CD4-positive, alpha-beta T cell treated with Interleukin-4 for 4 hours (primary cell): ENCODE measurements at regions not wholly inside any gene's neighbourhood (a gene's known extent, or its start where the extent isn't known, plus 50 kb on each side); places are given as distances from the start of the nearest gene placed in this dataset.
"Not testable (repeated sequence)": the region's sequence is repeated elsewhere in the genome, so short reads cannot be mapped to it uniquely, and the experiment has no call there.

Source experiments
- DNase-seq: peaks from one replicate; pipeline ENCODE4 v3.0.0-alpha.2; 2020

DNA sequence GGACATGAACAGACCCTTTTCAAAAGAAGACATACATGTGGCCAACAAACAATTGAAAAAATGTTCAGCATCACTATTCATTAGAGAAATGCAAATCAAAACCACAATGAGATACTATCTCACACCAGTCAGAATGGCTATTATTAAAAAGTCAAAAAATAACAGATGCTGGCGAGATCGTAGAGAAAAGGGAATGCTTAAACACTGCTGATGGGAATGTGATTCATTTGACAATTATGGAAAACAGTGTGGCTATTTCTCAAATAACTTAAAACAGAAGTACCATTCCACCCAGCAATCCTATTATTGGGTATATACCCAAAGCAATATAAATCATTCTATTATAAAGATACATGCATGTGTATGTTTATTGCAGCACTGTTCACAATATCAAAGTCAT is 281.8 kb upstream of the CDH5 start:
- not testable (repeated sequence) for DNase-seq

DNA sequence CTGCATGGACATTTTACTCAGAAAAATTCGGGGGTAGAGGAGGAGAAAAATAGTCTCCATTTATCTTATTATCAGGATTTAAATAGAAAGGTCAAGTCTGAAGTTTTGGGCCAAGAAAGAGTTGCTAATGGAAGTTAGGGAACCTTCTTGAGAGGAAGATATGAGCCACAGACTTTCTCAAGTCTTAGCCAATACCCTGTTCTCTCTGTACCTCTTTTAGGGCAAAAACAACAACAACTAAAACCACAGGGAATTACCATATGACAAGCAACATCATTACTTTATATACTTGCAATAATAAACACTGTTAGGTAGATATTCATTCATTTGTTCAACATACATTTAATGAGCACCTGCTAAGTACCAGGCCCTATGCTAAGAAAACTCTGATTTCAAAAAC is 282.2 kb upstream of the CDH5 start:
- no peak for DNase-seq

DNA sequence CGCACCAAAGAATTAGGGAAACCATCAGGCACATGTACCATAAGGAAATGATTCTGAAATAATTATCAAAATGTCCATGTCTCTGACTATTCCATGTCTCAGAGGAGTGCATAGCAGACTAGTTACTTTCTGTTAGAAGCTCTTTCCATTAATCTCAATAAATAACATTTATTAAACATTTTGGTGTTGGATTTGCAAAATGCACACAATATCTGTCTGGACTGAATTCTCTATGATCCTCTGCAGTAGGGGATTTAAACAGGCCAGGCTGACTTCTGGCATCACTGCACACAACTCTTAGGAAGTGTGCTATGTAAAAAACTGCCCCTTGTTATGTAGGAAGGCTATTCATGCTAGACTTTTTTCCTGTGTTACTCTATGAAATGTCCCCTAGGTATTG is 283.3 kb upstream of the CDH5 start:
- DNase-seq, result no peak

DNA sequence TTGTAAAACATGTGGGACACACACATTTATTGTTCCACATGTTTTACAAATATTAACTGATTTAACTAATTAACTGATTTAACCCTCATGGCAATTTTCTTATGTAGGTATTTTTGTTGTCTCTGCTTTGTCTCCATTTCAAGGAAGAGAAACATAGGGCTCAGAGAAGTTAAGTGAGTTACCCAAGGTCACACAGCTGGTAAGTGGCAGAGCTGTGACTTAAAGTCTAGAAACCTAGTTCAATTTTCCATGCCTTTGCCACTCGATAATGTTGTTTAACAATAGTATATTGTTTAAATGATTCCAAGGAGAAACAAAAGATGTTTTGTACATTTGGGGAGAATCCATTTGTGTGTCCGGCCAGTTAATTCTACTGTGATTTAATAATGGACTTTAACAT is 284.1 kb upstream of the CDH5 start:
- DNase-seq, result no peak

DNA sequence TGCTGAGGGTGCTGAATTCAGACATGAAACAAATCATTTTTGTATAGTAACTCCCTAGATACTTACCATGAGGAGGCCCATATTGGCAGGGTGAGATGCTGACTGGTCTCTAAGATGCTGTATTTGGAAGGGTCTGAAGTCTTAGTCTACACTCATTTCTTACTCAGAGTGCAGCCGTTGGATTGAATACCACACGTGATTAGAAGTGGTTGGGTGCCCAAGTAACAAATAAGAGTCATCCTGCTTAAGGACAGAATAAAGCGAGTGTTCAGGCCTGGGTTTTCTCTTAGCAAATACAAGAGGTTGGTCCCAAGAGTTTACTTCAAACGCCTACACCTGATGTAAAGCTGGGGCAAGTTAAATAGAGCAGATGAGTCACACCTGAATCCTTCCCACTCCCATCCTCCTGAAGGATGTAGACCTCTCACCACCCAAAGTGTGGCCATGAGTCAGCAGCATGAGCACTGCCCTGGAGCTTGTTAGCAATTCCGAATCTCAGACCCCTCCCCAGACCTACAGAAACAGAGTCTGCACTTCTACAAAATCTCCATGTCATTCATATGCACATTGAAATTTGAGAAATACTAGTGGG is 284.6 kb upstream of the CDH5 start:
- no peak for DNase-seq

DNA sequence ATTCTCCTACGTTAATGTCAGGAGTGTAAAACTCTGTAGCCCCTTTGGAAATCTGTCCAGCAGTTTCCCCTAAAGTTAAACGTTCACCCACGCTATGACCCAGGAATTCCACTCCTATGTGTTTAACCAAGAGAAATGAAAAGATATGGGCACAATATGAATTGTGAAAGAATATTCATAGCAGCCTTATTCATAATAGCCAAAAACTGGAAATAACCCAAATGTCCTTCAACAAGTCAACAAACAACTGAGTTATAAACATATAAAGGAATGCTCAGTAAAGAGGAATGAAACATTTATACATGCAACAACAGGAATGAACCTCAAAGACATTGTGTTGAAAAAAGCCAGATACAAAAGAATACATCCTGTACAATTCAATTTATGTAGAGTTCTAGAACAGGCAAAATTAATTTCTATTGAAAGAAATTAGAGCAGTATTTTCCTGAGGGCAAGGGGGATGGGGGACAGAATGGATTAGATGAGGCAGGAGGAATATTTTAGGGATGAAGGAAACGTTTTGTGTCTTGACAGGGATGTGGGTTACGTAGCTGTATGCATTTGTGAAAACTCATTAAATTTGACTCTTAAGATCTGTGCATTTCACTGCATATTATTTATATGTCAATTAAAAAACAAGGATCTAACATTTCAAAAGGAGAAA is 286.7 kb upstream of the CDH5 start:
- DNase-seq, result no peak

DNA sequence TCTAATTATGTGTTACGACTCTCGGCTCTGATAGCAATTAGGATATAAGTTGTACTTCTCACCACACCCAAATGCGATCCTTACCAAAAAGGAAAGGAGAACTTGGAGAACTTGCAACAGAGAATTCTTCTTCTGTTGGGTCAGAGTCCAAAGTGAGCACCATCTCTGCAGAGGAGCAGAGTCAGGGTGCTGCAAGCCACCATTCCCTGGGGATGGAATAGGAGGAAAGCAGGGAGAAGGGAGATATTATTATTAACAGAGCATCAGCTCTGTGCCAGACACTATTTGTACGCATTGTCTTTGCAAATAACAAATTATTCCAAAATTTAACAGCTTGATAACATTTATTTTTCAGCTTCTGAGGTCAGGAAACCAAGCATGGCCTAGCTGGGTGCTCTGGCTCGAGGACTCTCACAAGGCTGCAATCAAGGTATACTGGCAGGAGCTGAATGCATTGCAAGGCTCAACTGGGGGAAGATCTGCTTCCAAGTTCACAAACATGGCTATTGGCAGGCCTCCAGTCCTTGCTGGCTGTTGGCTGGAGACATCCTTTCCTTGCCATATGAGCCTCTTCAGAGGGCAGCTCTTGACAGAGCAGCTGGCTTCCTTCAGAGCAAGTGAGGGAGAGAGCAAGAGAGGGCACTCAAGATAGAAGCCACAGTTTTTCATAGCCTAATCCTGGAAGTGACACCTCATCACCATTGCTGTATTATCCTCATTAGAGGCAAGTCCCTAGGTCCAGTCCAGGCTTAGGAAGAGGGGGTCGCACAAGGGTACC is 296.2 kb upstream of the CDH5 start:
- DNase-seq, result no peak

DNA sequence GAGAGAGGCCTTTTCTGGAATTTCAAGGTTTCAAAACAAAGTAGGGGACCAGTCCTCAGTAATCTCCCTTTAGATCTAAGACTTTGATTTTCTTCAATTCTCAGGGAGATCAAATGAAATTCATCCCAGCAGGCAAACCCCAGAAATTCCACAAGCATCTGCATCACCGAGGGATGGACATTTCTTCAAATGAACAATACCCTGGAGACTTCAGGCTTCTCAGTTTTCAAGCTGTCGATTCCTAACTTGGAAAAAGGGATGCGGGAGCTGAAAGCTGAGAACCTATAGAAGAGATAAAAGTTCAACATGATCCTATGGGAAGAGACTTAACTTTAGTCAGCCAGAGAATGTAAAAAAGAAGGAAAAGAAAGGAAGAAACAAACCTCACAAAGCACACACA is 296.9 kb upstream of the CDH5 start:
- DNase-seq, result no peak

DNA sequence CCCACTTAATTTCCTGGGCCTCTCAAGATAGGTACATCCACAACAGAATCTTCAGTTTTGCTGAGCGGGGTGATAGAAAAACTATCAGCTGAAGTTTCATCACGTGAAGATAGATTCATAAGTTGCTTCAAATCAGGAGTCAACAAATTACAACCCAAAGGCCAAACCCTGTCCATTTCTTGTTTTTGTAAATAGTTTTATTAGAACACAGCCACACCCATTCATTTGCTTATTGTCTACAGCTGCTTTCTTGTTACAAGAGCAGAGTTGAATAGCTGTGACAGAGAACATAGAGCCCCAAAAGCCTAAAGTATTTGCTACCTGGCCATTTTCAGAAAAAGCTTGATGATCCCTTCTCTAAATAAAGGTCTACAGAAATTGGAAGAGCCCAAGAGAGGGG is 300.1 kb upstream of the CDH5 start:
- no peak for DNase-seq

DNA sequence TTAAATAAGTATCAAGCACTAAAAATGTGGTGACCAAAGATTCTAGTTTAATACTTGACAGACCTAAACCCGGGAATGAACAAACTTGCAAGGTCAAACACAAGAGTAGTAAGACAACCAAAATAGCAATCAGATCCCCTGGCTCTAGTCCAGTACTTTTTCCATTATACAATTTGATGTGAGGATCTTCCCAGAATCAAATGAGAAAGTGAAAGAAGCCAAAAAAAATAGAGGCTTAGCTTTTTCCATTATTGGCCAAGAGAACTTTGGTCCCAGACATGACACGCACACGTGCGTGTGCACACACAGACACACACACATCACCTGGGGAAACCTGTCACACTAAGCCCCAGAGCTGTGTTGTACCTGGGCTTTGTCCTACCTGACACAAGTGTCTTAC is 300.6 kb upstream of the CDH5 start:
- no peak for DNase-seq

DNA sequence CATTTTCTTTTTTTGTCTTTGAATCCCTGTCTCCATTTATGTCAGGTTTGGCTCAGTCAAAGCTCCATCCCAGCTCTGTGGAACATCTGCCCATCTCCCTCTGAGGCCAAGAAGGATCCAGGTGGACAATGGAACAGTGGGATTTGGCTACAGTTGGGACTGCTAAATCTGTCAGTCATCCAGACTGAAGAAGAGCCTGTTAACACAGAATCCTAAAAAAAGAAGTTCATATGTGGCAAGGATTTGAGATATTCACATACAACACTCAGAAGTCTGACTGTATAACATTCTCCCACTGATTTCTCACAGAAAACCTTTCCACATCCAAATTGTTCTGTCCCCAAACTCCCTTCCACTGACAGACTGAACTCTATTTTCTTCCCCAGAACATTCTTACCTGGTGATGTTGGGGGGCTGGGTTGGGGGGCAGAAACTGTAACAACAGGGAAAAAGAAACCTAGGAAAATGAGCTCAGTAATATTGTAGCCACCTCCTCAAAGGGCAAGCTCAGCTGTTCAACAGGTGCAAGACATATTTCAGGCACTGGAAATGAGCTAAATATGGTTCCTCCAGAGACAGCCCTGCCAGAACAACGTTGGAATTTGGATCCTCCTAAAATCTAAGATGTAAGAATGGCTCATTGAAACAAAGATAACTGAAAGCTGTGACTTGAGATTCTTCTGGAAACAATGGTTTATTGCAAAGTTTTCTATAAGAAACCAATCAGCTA is 301.5 kb upstream of the CDH5 start:
- DNase-seq, result no peak

DNA sequence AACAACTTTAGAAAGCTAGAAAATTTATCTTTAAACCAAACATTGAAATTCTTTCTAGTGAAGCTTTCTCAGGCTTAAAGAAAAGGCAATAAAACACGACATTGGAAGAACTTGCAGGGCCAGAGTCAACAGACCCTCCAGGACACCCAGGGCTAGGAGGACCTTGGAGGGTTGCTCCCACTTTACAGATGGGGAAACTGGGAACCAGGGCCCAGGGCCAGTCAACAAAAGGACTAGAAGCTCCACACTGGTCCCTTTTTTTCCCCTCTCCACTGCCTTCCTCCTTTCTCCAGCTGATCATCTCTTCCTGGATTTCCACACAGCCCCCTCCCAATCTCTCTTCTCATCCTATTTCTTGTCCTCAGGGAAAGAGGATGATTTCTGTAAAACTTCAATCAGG is 307.7 kb upstream of the CDH5 start:
- DNase-seq, result no peak

DNA sequence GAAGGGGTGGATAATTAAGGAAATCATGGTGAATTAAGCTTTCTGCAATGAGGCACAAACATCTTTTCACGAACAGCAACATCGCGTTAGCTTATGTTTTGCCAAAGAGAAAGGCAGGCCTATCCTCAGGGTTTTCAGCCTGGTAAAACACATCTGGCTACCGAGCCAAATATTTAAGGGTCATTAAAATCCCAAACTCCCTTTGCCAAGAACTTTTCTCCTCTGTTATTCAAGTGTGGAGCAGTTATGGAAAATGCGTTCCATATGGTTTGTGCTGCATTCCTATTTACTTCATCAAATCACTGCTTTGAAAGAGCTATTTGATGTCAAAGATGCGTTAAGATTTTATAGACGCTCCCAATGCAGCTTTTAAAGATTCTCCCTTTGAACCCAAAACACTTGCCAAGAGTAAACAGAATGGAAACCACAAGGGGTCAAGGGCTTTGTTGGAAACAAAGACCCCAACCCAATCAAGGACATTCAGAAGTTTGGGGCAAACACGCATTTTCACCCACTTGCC is 308.3 kb upstream of the CDH5 start:
- DNase-seq, result no peak

DNA sequence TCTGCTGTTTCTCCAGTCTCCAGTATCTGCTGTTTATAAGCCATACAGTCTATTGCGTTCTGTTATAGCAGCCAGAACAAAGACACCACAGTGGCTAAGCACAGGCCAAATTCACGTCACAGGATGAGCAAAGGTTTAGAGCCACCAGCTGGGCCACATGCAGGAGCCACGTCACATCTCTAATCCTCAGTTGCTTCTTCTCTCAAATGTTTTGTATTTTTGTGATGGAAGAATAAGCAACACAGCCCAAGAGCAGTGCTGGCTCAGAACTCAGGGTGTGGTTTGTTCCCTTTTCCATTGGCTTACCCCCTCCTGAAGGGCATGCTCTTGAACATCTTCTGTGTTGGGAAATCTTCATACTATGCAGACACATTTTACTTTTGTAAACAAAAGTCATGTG is 309.4 kb upstream of the CDH5 start:
- no peak for DNase-seq

DNA sequence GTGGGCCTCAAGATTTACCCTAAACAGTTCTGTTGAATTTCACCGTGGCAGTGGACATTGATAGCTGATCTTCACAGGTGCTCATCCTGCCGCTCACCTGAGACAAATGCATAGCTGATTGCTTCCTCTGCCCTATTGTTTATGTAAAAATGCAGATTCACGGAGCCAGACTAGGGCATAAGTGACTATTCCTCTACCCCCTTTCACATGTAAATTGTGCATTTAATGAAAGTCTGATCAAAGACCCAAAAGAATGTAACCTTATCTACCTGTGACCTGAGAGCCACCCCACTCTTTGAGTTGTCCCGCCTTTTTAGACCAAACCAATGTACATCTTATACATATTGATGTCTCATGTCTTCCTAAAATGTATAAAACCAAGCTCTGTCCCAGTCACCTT is 312.4 kb upstream of the CDH5 start:
- no peak for DNase-seq

DNA sequence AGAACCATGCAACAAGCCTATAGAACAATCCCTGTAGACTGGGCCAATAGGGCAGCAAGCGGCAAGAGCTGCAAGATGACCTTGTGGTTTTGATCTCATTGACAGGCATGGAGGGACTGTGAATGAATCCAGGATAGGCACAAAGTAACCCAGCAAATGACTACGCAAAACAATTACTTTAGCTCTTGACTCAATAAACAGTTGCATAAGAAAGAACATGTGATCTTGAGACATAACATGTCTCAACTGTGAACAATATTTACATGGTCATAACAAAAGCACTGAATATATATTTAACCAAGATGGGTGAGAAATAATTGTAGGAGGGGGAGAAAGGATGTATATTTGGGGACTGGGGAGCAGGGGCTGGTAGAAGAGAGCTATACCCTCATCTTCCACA is 313.7 kb upstream of the CDH5 start:
- DNase-seq, result no peak

DNA sequence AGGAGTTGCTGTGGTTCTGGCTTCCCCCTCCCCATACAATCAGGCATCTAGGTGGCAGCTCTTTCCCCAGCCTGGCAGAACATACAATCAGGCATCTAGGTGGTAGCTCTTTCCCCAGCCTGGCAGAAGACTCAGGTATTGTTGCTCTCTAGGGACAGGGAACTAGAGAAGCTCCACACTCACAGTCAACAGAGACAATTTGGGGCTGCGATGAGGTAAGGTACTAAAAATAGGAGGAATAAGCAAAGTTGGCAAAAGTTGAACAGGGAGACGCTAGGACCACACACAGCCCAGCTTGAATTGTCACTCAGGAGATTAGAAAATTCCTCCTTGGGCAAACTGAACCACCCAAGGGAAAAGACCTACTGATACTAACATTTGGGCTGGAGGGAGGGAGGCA is 315.5 kb upstream of the CDH5 start:
- no peak for DNase-seq

DNA sequence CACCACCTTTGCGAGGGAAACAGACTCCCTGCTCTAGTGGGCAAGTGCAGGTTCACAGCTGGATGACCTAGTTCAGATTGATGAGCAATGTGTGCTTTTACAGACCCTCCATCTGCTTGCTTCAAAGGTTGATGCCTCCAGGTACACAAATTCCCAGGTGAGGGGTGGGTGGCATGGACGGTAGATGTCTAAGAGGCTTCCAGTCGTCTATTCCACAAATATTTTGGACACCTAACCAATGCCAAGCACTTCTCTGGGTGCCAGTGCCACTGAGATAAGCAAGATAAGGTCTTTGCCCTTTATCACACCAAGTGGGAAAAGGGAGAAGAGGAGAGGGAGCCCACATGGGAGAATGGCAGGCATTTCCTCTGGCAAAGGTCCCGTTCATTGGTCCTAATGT is 316.6 kb upstream of the CDH5 start:
- no peak for DNase-seq

DNA sequence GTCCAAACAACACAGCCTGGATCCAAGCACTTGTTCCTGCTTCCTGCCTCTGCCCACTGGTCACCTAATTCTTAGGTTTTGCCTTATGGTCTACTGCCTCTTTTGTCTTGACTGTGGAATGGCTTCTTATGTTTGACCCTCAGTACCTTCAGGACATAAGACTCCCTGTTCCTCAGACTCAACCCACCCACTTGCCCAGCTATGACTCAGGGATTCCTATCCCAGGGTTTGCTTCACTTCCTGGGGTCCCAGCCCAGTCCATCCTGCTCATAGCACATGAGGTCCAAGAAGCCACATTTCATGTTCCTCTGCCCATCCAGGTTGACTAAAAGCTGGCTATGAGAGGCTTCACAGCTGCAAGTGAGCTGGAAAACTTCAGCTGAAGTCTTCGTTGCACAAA is 320.9 kb upstream of the CDH5 start:
- no peak for DNase-seq

DNA sequence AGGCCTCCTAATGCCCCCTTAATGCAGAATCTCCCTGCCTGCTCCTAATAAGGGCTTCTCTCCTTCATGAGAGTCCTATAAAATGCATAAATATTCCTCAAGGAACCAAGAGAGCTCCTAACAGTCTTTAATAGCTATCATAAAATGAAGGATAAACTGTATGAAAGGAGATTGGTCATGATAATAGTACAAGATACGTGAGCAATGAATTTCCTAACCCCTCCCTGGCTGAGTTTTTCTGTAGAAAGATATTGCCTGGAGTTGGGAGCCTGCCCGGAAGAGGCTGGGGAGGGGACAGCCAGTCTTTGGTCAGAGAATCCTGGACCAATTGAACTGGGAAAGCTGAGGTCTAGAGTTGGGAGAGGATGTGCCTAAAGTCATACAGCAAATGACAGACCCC is 321.9 kb upstream of the CDH5 start:
- DNase-seq, result no peak

DNA sequence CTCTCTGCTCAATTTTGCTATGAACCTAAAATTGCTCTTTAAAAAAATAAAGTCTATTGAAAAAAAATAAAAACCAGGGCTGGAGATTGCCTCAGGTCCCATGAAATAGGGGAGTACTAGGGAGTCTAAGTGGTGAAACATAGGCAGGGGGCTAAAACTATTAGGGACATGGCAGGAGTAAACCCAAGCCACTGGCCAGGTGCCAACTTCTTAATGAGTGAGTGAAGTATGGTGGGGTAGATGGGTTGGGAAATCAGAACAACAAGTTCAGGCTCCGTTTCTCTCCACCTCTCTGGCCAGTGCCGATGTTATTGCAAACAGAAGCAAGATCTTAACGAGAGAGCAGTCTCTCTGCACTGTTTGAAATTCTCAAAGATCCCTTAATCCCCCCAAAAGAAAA is 322.4 kb upstream of the CDH5 start:
- DNase-seq, result no peak

DNA sequence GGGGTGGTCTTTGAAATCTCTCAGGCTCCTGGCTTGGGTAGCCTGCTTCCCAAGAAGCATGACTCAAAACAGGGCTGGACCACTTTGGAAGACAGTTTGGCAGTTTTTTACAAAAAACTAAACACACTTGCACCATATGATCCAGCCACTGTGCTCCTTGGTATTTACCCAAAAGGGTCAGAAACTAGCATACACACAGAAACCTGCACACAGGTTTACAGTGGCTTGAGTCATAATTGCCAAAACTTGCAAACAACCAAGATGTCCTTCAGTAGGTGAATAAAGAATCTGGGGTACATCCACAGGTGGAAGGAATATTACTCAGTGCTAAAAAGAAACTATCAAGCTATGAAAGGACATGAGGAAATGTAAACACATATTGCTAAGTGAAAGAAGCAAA is 323.2 kb upstream of the CDH5 start:
- DNase-seq, result no peak

DNA sequence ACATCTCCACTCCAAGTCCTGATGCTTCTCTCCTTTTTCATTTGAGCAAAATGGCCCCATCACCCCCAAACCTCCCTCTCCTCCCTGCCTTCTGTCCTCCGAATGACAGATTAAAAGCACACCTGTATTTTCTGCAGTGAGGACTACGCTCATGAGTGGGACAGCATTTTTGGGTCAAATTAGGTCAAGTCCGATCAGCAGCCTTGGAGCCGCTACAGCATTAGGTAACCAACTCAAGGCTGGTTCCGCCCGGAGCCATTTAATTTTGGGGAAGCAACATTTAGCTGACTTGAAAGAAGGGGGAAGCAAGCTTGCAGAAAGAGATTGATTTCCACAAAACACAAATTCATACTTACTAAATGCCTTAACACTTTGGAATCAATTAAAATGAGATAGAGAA is 324.1 kb upstream of the CDH5 start:
- DNase-seq, result no peak

DNA sequence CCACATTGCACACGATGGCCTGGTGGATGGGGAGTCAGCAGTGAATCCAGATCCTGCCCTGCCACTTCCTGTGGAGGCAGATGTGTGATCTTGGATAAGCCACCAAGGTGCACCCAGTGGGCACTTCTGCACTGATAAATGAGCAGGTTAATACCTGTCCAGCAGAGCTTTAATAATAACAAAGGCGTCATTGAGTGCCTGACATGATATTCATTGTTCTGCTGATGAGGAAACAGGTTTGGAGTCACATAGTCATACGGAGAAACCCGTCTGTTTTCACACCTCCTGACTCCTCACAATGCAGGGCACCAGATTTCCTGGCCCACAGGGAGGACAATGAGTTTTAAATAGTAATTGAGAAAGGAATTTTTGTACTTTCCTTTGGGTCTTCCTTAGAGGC is 324.6 kb upstream of the CDH5 start:
- DNase-seq, result no peak
